Panc1 (cell line): ENCODE measurements at regions not wholly inside any gene's neighbourhood (a gene's known extent, or its start where the extent isn't known, plus 50 kb on each side); places are given as distances from the start of the nearest gene placed in this dataset.

Source experiments
- ATAC-seq: fragments of 200-7000 bp; cut with Tn5 transposase; 2 replicates; pipeline ENCODE4 v1.9.1; 2020; ENCODE audit warnings: mild to moderate bottlenecking, moderate library complexity
- BruUV-seq: library from RNA; stranded (reverse); fragments of 400-500 nt; replicated peaks from 2 replicates; lab custom pipeline; 2021; lab: Mats Ljungman, UMichigan
- CTCF ChIA-PET: fragments of 300-600 bp; sonication (Branson Sonifier 250); formaldehyde crosslinking; loops from one replicate; lab custom pipeline; 2022; ENCODE audit warnings: antibody characterized with exemption; lab: Charles Lee
- POLR2A ChIA-PET: fragments of 300-600 bp; sonication (Branson Sonifier 250); formaldehyde crosslinking; loops from one replicate; lab custom pipeline; 2022; ENCODE audit warnings: antibody characterized with exemption; lab: Charles Lee
- DNase-seq: peaks from one replicate; pipeline ENCODE4 v3.0.0-alpha.2; 2010; ENCODE audit warnings: low read depth, low spot score
- H3K27ac ChIP-seq: 2 replicates; pipeline ENCODE4 v1.5.1; 2011; ENCODE audit warnings: mild to moderate bottlenecking, low read length, inconsistent platforms
- H3K27me3 ChIP-seq: fragments of 200-500 bp; sonication (Bioruptor generic); 2 replicates; pipeline ENCODE4 v1.6.0; 2014; ENCODE audit warnings: low read length, inconsistent platforms; ENCODE audit not compliant: control insufficient read depth, insufficient read depth
- H3K36me3 ChIP-seq: fragments of 200-500 bp; sonication (Bioruptor generic); 2 replicates; pipeline ENCODE4 v1.5.1; 2014; ENCODE audit warnings: inconsistent platforms, mild to moderate bottlenecking, low read length, moderate library complexity; ENCODE audit not compliant: control insufficient read depth, insufficient read depth
- H3K4me1 ChIP-seq: 2 replicates; pipeline ENCODE4 v1.5.1; 2011; ENCODE audit warnings: inconsistent platforms, mild to moderate bottlenecking, low read length, moderate library complexity; ENCODE audit not compliant: control insufficient read depth, insufficient read depth
- H3K4me3 ChIP-seq, 2 experiments: 2 replicates each; pipeline ENCODE4 v1.5.1; 2011 to 2012; ENCODE audit warnings: low read depth in 2 of 2, low read length in 2 of 2, mild to moderate bottlenecking in 2 of 2, inconsistent platforms in 1 of 2, moderate library complexity in 1 of 2
- H3K9me3 ChIP-seq: fragments of 200-500 bp; sonication (Bioruptor generic); 2 replicates; pipeline ENCODE4 v1.5.1; 2014; ENCODE audit warnings: low read depth, mild to moderate bottlenecking, inconsistent platforms, low read length, moderate library complexity; ENCODE audit not compliant: control insufficient read depth, insufficient read depth
- POLR2AphosphoS5 ChIP-seq: IDR thresholded peaks from 2 replicates; pipeline ENCODE4 v1.6.1; 2012; ENCODE audit warnings: mild to moderate bottlenecking, low read depth, low read length, moderate library complexity
- SIN3A ChIP-seq: IDR thresholded peaks from 2 replicates; pipeline ENCODE4 v1.6.1; 2012; ENCODE audit warnings: low read depth, mild to moderate bottlenecking, low read length, moderate library complexity, borderline replicate concordance; ENCODE audit not compliant: insufficient read depth
- TCF7L2 ChIP-seq: IDR thresholded peaks from 2 replicates; pipeline ENCODE4 v1.6.1; 2011; ENCODE audit warnings: mild to moderate bottlenecking, low read depth, low read length, inconsistent platforms
- in situ Hi-C: cut with HindIII; loops from 2 replicates; pipeline ENCODE4 v1.10.0; 2016; ENCODE audit warnings: low sequenced_read_pairs, low pct_unique_long_range_greater_than_20kb
- intact Hi-C: fragments of 100-400 bp; cut with micrococcal nuclease; formaldehyde crosslinking; loops from one replicate; pipeline ENCODE4 v1.10.0; 2022; ENCODE audit not compliant: unreplicated experiment
- TF ChIP-seq, protein P1 (sequence below), 2 experiments: IDR thresholded peaks; 2 replicates each; pipeline ENCODE4 v1.6.1; 2011 to 2012; ENCODE audit warnings: low read depth in 2 of 2, control low read depth in 1 of 2, low read length in 1 of 2, mild to moderate bottlenecking in 1 of 2, moderate library complexity in 1 of 2; ENCODE audit not compliant: insufficient read depth in 1 of 2
- TF ChIP-seq, protein P2 (sequence below): fragments of 450-650 bp; IDR thresholded peaks from 2 replicates; pipeline ENCODE4 v1.5.1; 2017; ENCODE audit warnings: mild to moderate bottlenecking

DNA sequence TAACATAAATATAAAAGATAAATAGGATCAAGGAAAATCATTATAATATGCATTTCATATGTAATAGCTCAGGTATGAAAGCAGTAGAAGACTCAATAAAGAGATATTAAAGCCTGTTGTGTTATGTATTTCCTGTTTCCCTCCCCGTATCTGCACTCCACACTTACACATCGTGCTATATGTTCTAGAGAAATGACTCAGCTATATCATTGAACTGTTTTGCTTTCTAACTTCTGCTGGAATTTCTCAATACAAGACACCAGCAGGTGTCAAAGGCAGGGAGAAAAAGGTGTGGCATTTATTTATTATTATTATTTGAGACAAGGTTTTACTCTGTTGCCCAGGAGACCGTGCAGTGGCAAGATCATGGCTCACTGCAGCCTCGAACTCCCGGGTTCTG, 842.8 kb upstream of the CNTN5 start:
- Histone ChIP-seq H3K4me3 (no peak overlapping the region), H3K27me3 (no peaks in the 10 kb centered on the region), H3K36me3 (no peaks in the 10 kb centered on the region), H3K9me3 (no peaks in the 10 kb centered on the region), H3K4me1 (no peaks in the 10 kb centered on the region), H3K27ac (no peak overlapping the region)
- CTCF ChIA-PET, result no interaction called here
- ATAC-seq, result no peak
- intact Hi-C loops (no loop called here), in situ Hi-C loops (no loop called here)
- POLR2A ChIA-PET, result interaction anchor here (0.7 kb wide), 1 partner anchor 458 kb away, joined by 3 read pairs; no protein-coding TSS in a partner anchor
- no peak for DNase-seq
- no peak for TF ChIP-seq TCF7L2
- no peak for TF ChIP-seq SIN3A
- TF ChIP-seq, protein P1, sequence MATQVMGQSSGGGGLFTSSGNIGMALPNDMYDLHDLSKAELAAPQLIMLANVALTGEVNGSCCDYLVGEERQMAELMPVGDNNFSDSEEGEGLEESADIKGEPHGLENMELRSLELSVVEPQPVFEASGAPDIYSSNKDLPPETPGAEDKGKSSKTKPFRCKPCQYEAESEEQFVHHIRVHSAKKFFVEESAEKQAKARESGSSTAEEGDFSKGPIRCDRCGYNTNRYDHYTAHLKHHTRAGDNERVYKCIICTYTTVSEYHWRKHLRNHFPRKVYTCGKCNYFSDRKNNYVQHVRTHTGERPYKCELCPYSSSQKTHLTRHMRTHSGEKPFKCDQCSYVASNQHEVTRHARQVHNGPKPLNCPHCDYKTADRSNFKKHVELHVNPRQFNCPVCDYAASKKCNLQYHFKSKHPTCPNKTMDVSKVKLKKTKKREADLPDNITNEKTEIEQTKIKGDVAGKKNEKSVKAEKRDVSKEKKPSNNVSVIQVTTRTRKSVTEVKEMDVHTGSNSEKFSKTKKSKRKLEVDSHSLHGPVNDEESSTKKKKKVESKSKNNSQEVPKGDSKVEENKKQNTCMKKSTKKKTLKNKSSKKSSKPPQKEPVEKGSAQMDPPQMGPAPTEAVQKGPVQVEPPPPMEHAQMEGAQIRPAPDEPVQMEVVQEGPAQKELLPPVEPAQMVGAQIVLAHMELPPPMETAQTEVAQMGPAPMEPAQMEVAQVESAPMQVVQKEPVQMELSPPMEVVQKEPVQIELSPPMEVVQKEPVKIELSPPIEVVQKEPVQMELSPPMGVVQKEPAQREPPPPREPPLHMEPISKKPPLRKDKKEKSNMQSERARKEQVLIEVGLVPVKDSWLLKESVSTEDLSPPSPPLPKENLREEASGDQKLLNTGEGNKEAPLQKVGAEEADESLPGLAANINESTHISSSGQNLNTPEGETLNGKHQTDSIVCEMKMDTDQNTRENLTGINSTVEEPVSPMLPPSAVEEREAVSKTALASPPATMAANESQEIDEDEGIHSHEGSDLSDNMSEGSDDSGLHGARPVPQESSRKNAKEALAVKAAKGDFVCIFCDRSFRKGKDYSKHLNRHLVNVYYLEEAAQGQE (IDR thresholded peaks at IDR 0.05; ENCODE audit: insufficient read depth in 1 of 2, low read depth in 2 of 2, low read length in 1 of 2), result no peak
- TF ChIP-seq, protein P2, sequence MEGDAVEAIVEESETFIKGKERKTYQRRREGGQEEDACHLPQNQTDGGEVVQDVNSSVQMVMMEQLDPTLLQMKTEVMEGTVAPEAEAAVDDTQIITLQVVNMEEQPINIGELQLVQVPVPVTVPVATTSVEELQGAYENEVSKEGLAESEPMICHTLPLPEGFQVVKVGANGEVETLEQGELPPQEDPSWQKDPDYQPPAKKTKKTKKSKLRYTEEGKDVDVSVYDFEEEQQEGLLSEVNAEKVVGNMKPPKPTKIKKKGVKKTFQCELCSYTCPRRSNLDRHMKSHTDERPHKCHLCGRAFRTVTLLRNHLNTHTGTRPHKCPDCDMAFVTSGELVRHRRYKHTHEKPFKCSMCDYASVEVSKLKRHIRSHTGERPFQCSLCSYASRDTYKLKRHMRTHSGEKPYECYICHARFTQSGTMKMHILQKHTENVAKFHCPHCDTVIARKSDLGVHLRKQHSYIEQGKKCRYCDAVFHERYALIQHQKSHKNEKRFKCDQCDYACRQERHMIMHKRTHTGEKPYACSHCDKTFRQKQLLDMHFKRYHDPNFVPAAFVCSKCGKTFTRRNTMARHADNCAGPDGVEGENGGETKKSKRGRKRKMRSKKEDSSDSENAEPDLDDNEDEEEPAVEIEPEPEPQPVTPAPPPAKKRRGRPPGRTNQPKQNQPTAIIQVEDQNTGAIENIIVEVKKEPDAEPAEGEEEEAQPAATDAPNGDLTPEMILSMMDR, result no peak
- TF ChIP-seq POLR2AphosphoS5, result no peak
- BruUV-seq, result no TSS peak

DNA sequence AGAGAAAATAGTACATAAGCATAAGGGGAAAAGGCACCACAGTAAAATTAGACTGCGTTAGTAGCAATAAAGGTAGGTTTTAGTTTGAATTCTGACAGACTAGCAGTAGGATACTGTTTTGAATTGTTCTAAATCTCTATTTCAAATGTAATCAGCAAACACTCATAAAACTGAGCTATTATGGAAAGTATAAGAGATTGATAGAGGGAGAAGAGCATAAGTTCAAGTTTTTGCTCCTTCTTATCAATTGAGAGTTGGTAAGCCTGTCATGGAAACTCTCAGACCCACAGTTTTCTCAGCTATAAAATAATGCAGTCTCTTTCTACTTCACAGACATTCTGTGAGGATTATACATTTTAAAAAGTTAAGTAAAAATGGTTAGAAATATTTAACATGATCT, 840.2 kb upstream of the CNTN5 start:
- intact Hi-C loops (no loop called here), in situ Hi-C loops (no loop called here)
- H3K4me3 ChIP-seq, result no peak overlapping the region
- H3K27me3 ChIP-seq, result no peaks in the 10 kb centered on the region
- no peak overlapping the region for H3K27ac ChIP-seq
- TF ChIP-seq POLR2AphosphoS5, result no peak
- no peak for TF ChIP-seq TCF7L2
- no peak for TF ChIP-seq SIN3A
- BruUV-seq, result no TSS peak
- POLR2A ChIA-PET, result no interaction called here
- H3K36me3 ChIP-seq, result no peaks in the 10 kb centered on the region
- 0 out of 2 replicates have a peak, but pooled peaks cover under 1% of the 10 kb centered on the region for H3K9me3 ChIP-seq
- no peak for DNase-seq
- ATAC-seq, result no peak
- no peaks in the 10 kb centered on the region for H3K4me1 ChIP-seq
- CTCF ChIA-PET, result no interaction called here

DNA sequence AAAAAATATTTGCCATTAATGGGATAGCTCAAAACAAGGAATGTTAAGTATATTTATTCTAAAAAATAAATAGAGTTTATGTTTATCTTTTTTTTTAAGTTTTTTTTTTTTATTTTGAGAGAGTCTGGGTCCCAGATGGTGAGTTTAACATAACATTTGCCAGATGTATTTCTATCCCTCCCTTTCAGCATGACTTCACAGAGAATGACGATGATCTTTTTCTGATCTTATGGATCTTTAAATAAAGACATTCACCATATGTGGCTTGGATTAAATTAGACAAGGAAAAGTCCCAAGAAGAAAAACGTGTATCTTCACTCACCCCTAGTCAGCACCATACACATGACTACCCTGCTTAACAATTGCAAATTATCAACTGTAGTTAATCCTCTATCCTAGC, 839.8 kb upstream of the CNTN5 start:
- ATAC-seq, result no peak
- Histone ChIP-seq H3K27me3 (no peaks in the 10 kb centered on the region), H3K4me3 (no peak overlapping the region), H3K4me1 (no peaks in the 10 kb centered on the region), H3K9me3 (peaks cover 5% of the 10 kb centered on the region; the same call in 1 of the 2 replicates), H3K27ac (no peak overlapping the region), H3K36me3 (no peaks in the 10 kb centered on the region)
- no peak for DNase-seq
- in situ Hi-C loops, result no loop called here
- intact Hi-C loops, result no loop called here
- ChIA-PET CTCF (no interaction called here), POLR2A (no interaction called here)
- no TSS peak for BruUV-seq
- TF ChIP-seq POLR2AphosphoS5, result no peak
- TF ChIP-seq SIN3A, result no peak
- TF ChIP-seq, protein P1 (IDR thresholded peaks at IDR 0.05; ENCODE audit: insufficient read depth in 1 of 2, low read depth in 2 of 2, low read length in 1 of 2), result no peak
- TF ChIP-seq, protein P2, result no peak
- TF ChIP-seq TCF7L2, result no peak
